IPS-18c (cell line): ENCODE measurements at regions not wholly inside any gene's neighbourhood (a gene's known extent, or its start where the extent isn't known, plus 50 kb on each side); places are given as distances from the start of the nearest gene placed in this dataset.

Source experiments
- H3K4me3 ChIP-seq: 2 replicates; pipeline ENCODE4 v1.7.0; 2013; ENCODE audit warnings: low read depth, mild to moderate bottlenecking, low read length, moderate library complexity; ENCODE audit not compliant: insufficient read depth
- H3K9me3 ChIP-seq: one replicate; pipeline ENCODE4 v1.6.1; 2013; ENCODE audit warnings: mild to moderate bottlenecking, low read length, moderate library complexity; ENCODE audit not compliant: control insufficient read depth, insufficient read depth

GRCh38 chr20:48283470-48284110 is 498.3 kb upstream of the SULF2 start:
- H3K9me3 ChIP-seq: no peaks in the 10 kb centered on the region
- H3K4me3 ChIP-seq: no peak overlapping the region

- Histone ChIP-seq H3K4me3 (no peak overlapping the region), H3K9me3 (no peaks in the 10 kb centered on the region)
These were observed 497.4 kb upstream of the SULF2 start for GRCh38 chr20:48282591-48283228.

- Histone ChIP-seq H3K9me3 (no peaks in the 10 kb centered on the region), H3K4me3 (no peak overlapping the region)
These were observed 496.2 kb upstream of the SULF2 start for GRCh38 chr20:48281501-48281900.

- Histone ChIP-seq H3K9me3 (no peaks in the 10 kb centered on the region), H3K4me3 (no peak overlapping the region)
These were observed 493.7 kb upstream of the SULF2 start for GRCh38 chr20:48278961-48279481.

GRCh38 chr20:48277266-48277665 is 492.0 kb upstream of the SULF2 start:
- H3K4me3 ChIP-seq: no peak overlapping the region

GRCh38 chr20:48276021-48276342 is 490.7 kb upstream of the SULF2 start:
- Histone ChIP-seq H3K4me3 (0 out of 2 replicates have a peak overlapping the region, but pooled peaks have one; percentile 1), H3K9me3 (no peaks in the 10 kb centered on the region)

More at GRCh38 chr20:48277266-48277665, 492.0 kb upstream of the SULF2 start:
- H3K9me3 ChIP-seq: no peaks in the 10 kb centered on the region

- H3K9me3 ChIP-seq: no peaks in the 10 kb centered on the region
- H3K4me3 ChIP-seq: no peak overlapping the region
These were observed 490.2 kb upstream of the SULF2 start for GRCh38 chr20:48275286-48276020.

- no peak overlapping the region for H3K4me3 ChIP-seq
- no peaks in the 10 kb centered on the region for H3K9me3 ChIP-seq
These were observed 488.6 kb upstream of the SULF2 start for GRCh38 chr20:48273843-48274242.

GRCh38 chr20:48270885-48271284 is 485.6 kb upstream of the SULF2 start:
- H3K9me3 ChIP-seq: no peaks in the 10 kb centered on the region

GRCh38 chr20:48267860-48268633 is 482.8 kb upstream of the SULF2 start:
- no peaks in the 10 kb centered on the region for H3K9me3 ChIP-seq

More at GRCh38 chr20:48270885-48271284, 485.6 kb upstream of the SULF2 start:
- no peak overlapping the region for H3K4me3 ChIP-seq

GRCh38 chr20:48266571-48266970 is 481.3 kb upstream of the SULF2 start:
- no peak overlapping the region for H3K4me3 ChIP-seq
- no peaks in the 10 kb centered on the region for H3K9me3 ChIP-seq

More at GRCh38 chr20:48267860-48268633, 482.8 kb upstream of the SULF2 start:
- H3K4me3 ChIP-seq: no peak overlapping the region

- H3K4me3 ChIP-seq: no peak overlapping the region
- no peaks in the 10 kb centered on the region for H3K9me3 ChIP-seq
These were observed 480.5 kb upstream of the SULF2 start for GRCh38 chr20:48265791-48266190.

- Histone ChIP-seq H3K9me3 (peaks cover 2% of the 10 kb centered on the region), H3K4me3 (no peak overlapping the region)
These were observed 477.7 kb upstream of the SULF2 start for GRCh38 chr20:48262955-48263354.

GRCh38 chr20:48262466-48262865 is 477.2 kb upstream of the SULF2 start:
- Histone ChIP-seq H3K9me3 (peaks cover 2% of the 10 kb centered on the region), H3K4me3 (no peak overlapping the region)

GRCh38 chr20:48261398-48261910 is 476.2 kb upstream of the SULF2 start:
- no peak overlapping the region for H3K4me3 ChIP-seq
- peaks cover 2% of the 10 kb centered on the region for H3K9me3 ChIP-seq

- H3K4me3 ChIP-seq: no peak overlapping the region
- H3K9me3 ChIP-seq: peaks cover 2% of the 10 kb centered on the region
These were observed 475.0 kb upstream of the SULF2 start for GRCh38 chr20:48260129-48260756.

- H3K9me3 ChIP-seq: peaks cover 2% of the 10 kb centered on the region
- H3K4me3 ChIP-seq: no peak overlapping the region
These were observed 474.2 kb upstream of the SULF2 start for GRCh38 chr20:48259456-48259855.
